HUES6 (cell line): ENCODE measurements at regions not wholly inside any gene's neighbourhood (a gene's known extent, or its start where the extent isn't known, plus 50 kb on each side); places are given as distances from the start of the nearest gene placed in this dataset.
"Not testable (repeated sequence)": the region's sequence is repeated elsewhere in the genome, so short reads cannot be mapped to it uniquely, and the experiment has no call there.

Experiments used
- H3K27ac ChIP-seq: 2 replicates; pipeline ENCODE4 v1.7.0; 2013; ENCODE audit warnings: low read depth, mild to moderate bottlenecking, low read length, inconsistent platforms
- H3K27me3 ChIP-seq: 2 replicates; pipeline ENCODE4 v1.6.1; 2013; ENCODE audit warnings: low read length; ENCODE audit not compliant: control insufficient read depth, insufficient read depth
- H3K36me3 ChIP-seq: 2 replicates; pipeline ENCODE4 v1.6.1; 2013; ENCODE audit warnings: low read length; ENCODE audit not compliant: control insufficient read depth, insufficient read depth
- H3K4me1 ChIP-seq: 2 replicates; pipeline ENCODE4 v1.6.1; 2013; ENCODE audit warnings: low read length; ENCODE audit not compliant: control insufficient read depth, insufficient read depth
- H3K4me3 ChIP-seq: 2 replicates; pipeline ENCODE4 v1.5.1; 2013; ENCODE audit warnings: low read depth, low read length
- H3K9ac ChIP-seq: one replicate; pipeline ENCODE4 v1.6.1; 2013; ENCODE audit warnings: mild to moderate bottlenecking, low read length
- H3K9me3 ChIP-seq: 2 replicates; pipeline ENCODE4 v1.6.1; 2013; ENCODE audit warnings: low read depth, low read length; ENCODE audit not compliant: control insufficient read depth, insufficient read depth

- Histone ChIP-seq H3K27ac (no peak overlapping the region), H3K27me3 (peaks cover 13% of the 10 kb centered on the region; the same call in 1 of the 2 replicates), H3K4me3 (no peak overlapping the region), H3K9ac (no peak overlapping the region), H3K36me3 (no peaks in the 10 kb centered on the region), H3K4me1 (peaks cover 11% of the 10 kb centered on the region; the same call in 1 of the 2 replicates), H3K9me3 (no peaks in the 10 kb centered on the region)
These were observed 69.4 kb upstream of the TARDBP start for GRCh38 chr1:10943041-10943440.

- Histone ChIP-seq H3K27me3 (peaks cover 13% of the 10 kb centered on the region; the same call in 1 of the 2 replicates), H3K27ac (no peak overlapping the region), H3K9me3 (no peaks in the 10 kb centered on the region), H3K9ac (no peak overlapping the region), H3K36me3 (no peaks in the 10 kb centered on the region), H3K4me1 (peaks cover 11% of the 10 kb centered on the region; the same call in 1 of the 2 replicates), H3K4me3 (no peak overlapping the region)
These were observed 68.3 kb upstream of the TARDBP start for GRCh38 chr1:10943991-10944730.

- Histone ChIP-seq H3K9me3 (no peaks in the 10 kb centered on the region), H3K27ac (no peak overlapping the region), H3K4me3 (no peak overlapping the region), H3K27me3 (peaks cover 13% of the 10 kb centered on the region; the same call in 1 of the 2 replicates), H3K9ac (no peak overlapping the region), H3K36me3 (no peaks in the 10 kb centered on the region), H3K4me1 (peaks cover 11% of the 10 kb centered on the region; the same call in 1 of the 2 replicates)
These were observed 66.4 kb upstream of the TARDBP start for GRCh38 chr1:10945991-10946509.

GRCh38 chr1:10947181-10947580 is 65.3 kb upstream of the TARDBP start:
- Histone ChIP-seq H3K9ac (no peak overlapping the region), H3K9me3 (no peaks in the 10 kb centered on the region), H3K27ac (no peak overlapping the region), H3K4me1 (peaks cover 9% of the 10 kb centered on the region; the same call in 1 of the 2 replicates), H3K27me3 (peaks cover 13% of the 10 kb centered on the region; the same call in 1 of the 2 replicates), H3K4me3 (no peak overlapping the region), H3K36me3 (no peaks in the 10 kb centered on the region)

- no peak overlapping the region for H3K4me3 ChIP-seq
These were observed 64.6 kb upstream of the TARDBP start for GRCh38 chr1:10947691-10948462.

GRCh38 chr1:10948463-10948775 is 64.0 kb upstream of the TARDBP start:
- no peak overlapping the region for H3K27ac ChIP-seq

More at GRCh38 chr1:10947691-10948462, 64.6 kb upstream of the TARDBP start:
- peaks cover 8% of the 10 kb centered on the region; the same call in 1 of the 2 replicates for H3K4me1 ChIP-seq
- H3K27ac ChIP-seq, result no peak overlapping the region
- peaks cover 13% of the 10 kb centered on the region; the same call in 1 of the 2 replicates for H3K27me3 ChIP-seq
- H3K36me3 ChIP-seq, result no peaks in the 10 kb centered on the region
- no peak overlapping the region for H3K9ac ChIP-seq
- H3K9me3 ChIP-seq, result no peaks in the 10 kb centered on the region

GRCh38 chr1:10950316-10951172 is 61.9 kb upstream of the TARDBP start:
- no peak overlapping the region for H3K4me3 ChIP-seq
- peaks cover 3% of the 10 kb centered on the region; the same call in 1 of the 2 replicates for H3K9me3 ChIP-seq
- H3K27me3 ChIP-seq, result no peaks in the 10 kb centered on the region
- H3K9ac ChIP-seq, result no peak overlapping the region
- H3K27ac ChIP-seq, result no peak overlapping the region
- no peaks in the 10 kb centered on the region for H3K36me3 ChIP-seq
- H3K4me1 ChIP-seq, result no peaks in the 10 kb centered on the region

More at GRCh38 chr1:10948463-10948775, 64.0 kb upstream of the TARDBP start:
- no peak overlapping the region for H3K4me3 ChIP-seq
- H3K9ac ChIP-seq, result no peak overlapping the region
- peaks cover 8% of the 10 kb centered on the region; the same call in 1 of the 2 replicates for H3K4me1 ChIP-seq
- H3K9me3 ChIP-seq, result no peaks in the 10 kb centered on the region
- H3K36me3 ChIP-seq, result no peaks in the 10 kb centered on the region
- peaks cover 11% of the 10 kb centered on the region; the same call in 1 of the 2 replicates for H3K27me3 ChIP-seq

GRCh38 chr1:10951298-10951697 is 61.2 kb upstream of the TARDBP start:
- H3K27me3 ChIP-seq, H3K4me1 ChIP-seq, H3K9ac ChIP-seq, H3K27ac ChIP-seq, H3K36me3 ChIP-seq, H3K9me3 ChIP-seq, H3K4me3 ChIP-seq: not testable (repeated sequence)

GRCh38 chr1:10951961-10952360 is 60.5 kb upstream of the TARDBP start:
- Histone ChIP-seq H3K9ac (no peak overlapping the region), H3K9me3 (peaks cover 3% of the 10 kb centered on the region; the same call in 1 of the 2 replicates), H3K4me1 (no peaks in the 10 kb centered on the region), H3K4me3 (no peak overlapping the region), H3K27ac (no peak overlapping the region), H3K27me3 (peaks cover 4% of the 10 kb centered on the region; the same call in 1 of the 2 replicates), H3K36me3 (no peaks in the 10 kb centered on the region)

- peaks cover 20% of the 10 kb centered on the region; the same call in 1 of the 2 replicates for H3K27me3 ChIP-seq
- no peak overlapping the region for H3K4me3 ChIP-seq
- H3K9me3 ChIP-seq, result peaks cover 3% of the 10 kb centered on the region; the same call in 1 of the 2 replicates
- peaks cover 11% of the 10 kb centered on the region for H3K4me1 ChIP-seq
- H3K9ac ChIP-seq, result no peak overlapping the region
- no peaks in the 10 kb centered on the region for H3K36me3 ChIP-seq
- no peak overlapping the region for H3K27ac ChIP-seq
These were observed 58.8 kb upstream of the TARDBP start for GRCh38 chr1:10953505-10954193.
